GM21737 (cell line): ENCODE measurements at regions not wholly inside any gene's neighbourhood (a gene's known extent, or its start where the extent isn't known, plus 50 kb on each side); places are given as distances from the start of the nearest gene placed in this dataset.

Source experiments
- ATAC-seq: cut with Tn5 transposase; IDR thresholded peaks from one replicate; pipeline ENCODE4 v1.9.1; 2021; ENCODE audit warnings: mild to moderate bottlenecking, moderate library complexity; ENCODE audit not compliant: unreplicated experiment

GRCh38 chr22:49240016-49240380 lies 587.7 kb downstream of the BRD1 start:
- no peak for ATAC-seq

GRCh38 chr22:49239264-49240015 lies 588.2 kb downstream of the BRD1 start:
- no peak for ATAC-seq

GRCh38 chr22:49238181-49239141 lies 589.2 kb downstream of the BRD1 start:
- ATAC-seq = no peak

- ATAC-seq = no peak
Measured at GRCh38 chr22:49237703-49238102, 590.0 kb downstream of the BRD1 start.

- ATAC-seq = no peak
Measured at GRCh38 chr22:49237279-49237678, 590.4 kb downstream of the BRD1 start.

GRCh38 chr22:49236541-49237075 lies 591.1 kb downstream of the BRD1 start:
- no peak for ATAC-seq

GRCh38 chr22:49235463-49236300 lies 592.0 kb downstream of the BRD1 start:
- no peak for ATAC-seq

GRCh38 chr22:49234459-49234858 lies 593.2 kb downstream of the BRD1 start:
- no peak for ATAC-seq

GRCh38 chr22:49233507-49234100 lies 594.1 kb downstream of the BRD1 start:
- no peak for ATAC-seq

GRCh38 chr22:49232319-49233067 lies 595.2 kb downstream of the BRD1 start:
- ATAC-seq = no peak

- ATAC-seq = no peak
Measured at GRCh38 chr22:49230194-49230577, 597.5 kb downstream of the BRD1 start.

GRCh38 chr22:49229483-49230193 lies 598.0 kb downstream of the BRD1 start:
- ATAC-seq = no peak

GRCh38 chr22:49228431-49229037 lies 599.1 kb downstream of the BRD1 start:
- no peak for ATAC-seq

- ATAC-seq = no peak
Measured at GRCh38 chr22:49227670-49228069, 600.0 kb downstream of the BRD1 start.

- no peak for ATAC-seq
Measured at GRCh38 chr22:49226096-49226495, 601.6 kb downstream of the BRD1 start.

- no peak for ATAC-seq
Measured at GRCh38 chr22:49224243-49224642, 603.4 kb downstream of the BRD1 start.

- ATAC-seq = no peak
Measured at GRCh38 chr22:49218142-49218541, 609.5 kb downstream of the BRD1 start.

GRCh38 chr22:49216579-49216978 lies 611.1 kb downstream of the BRD1 start:
- ATAC-seq = no peak

GRCh38 chr22:49215840-49216239 lies 611.8 kb downstream of the BRD1 start:
- no peak for ATAC-seq
